HEK293 (cell line): ENCODE measurements at regions not wholly inside any gene's neighbourhood (a gene's known extent, or its start where the extent isn't known, plus 50 kb on each side); places are given as distances from the start of the nearest gene placed in this dataset.

ENCODE experiments used
- CTCF ChIA-PET: fragments of 350-600 bp; formaldehyde crosslinking; extraction: SDS; loops from one replicate; lab custom pipeline; 2021; ENCODE audit warnings: antibody characterized with exemption; lab: Yijun Ruan, JAX
- POLR2A ChIA-PET: fragments of 300-600 bp; formaldehyde crosslinking; extraction: SDS; loops from one replicate; lab custom pipeline; 2020; ENCODE audit warnings: antibody characterized with exemption, inconsistent platforms; lab: Yijun Ruan, JAX
- H3K27ac ChIP-seq: fragments of 200-500 bp; sonication (Bioruptor generic); 2 replicates; pipeline ENCODE4 v1.5.1; 2014; ENCODE audit warnings: low read depth, low read length, control low read depth, inconsistent platforms; ENCODE audit errors: extremely low read depth
- H3K36me3 ChIP-seq, 2 experiments: fragments of 200-500 bp in 1 of 2; sonication (Bioruptor generic) in 1 of 2; 1 replicate in 1 of 2; 2 replicates in 1 of 2; pipeline ENCODE4 v1.5.1; 2014 to 2017; ENCODE audit warnings: inconsistent platforms in 2 of 2, low read length in 2 of 2; ENCODE audit not compliant: control insufficient read depth in 2 of 2, insufficient read depth in 1 of 2
- H3K4me1 ChIP-seq: fragments of 200-500 bp; sonication (Bioruptor generic); 2 replicates; pipeline ENCODE4 v1.5.1; 2014; ENCODE audit warnings: mild to moderate bottlenecking, low read length, inconsistent platforms; ENCODE audit not compliant: control insufficient read depth, insufficient read depth
- H3K4me3 ChIP-seq: 2 replicates; pipeline ENCODE4 v1.5.1; 2011; ENCODE audit warnings: low read depth, mild to moderate bottlenecking, control low read depth, low read length, moderate library complexity
- H3K9me3 ChIP-seq: fragments of 200-500 bp; sonication (Bioruptor generic); 2 replicates; pipeline ENCODE4 v1.5.1; 2014; ENCODE audit warnings: low read depth, low read length, inconsistent platforms; ENCODE audit not compliant: control insufficient read depth, insufficient read depth
- AEBP2 ChIP-seq: fragments of 450-650 bp; formaldehyde crosslinking; IDR thresholded peaks from 2 replicates; pipeline ENCODE4 v1.5.1; 2016; ENCODE audit warnings: missing biosample characterization, missing genetic modification characterization, borderline replicate concordance
- GLI4 ChIP-seq: fragments of 450-650 bp; formaldehyde crosslinking; IDR thresholded peaks from 2 replicates; pipeline ENCODE4 v1.5.1; 2016; ENCODE audit warnings: missing biosample characterization, missing genetic modification characterization
- GLIS2 ChIP-seq: fragments of 450-650 bp; formaldehyde crosslinking; IDR thresholded peaks from 2 replicates; pipeline ENCODE4 v1.5.1; 2016; ENCODE audit warnings: missing biosample characterization, missing genetic modification characterization
- HOXA7 ChIP-seq: sonication (generic); formaldehyde crosslinking; IDR thresholded peaks from 2 replicates; pipeline ENCODE4 v1.8.1; 2022; ENCODE audit warnings: missing genetic modification reagents, borderline replicate concordance
- HOXC10 ChIP-seq: sonication (generic); formaldehyde crosslinking; IDR thresholded peaks from 2 replicates; pipeline ENCODE4 v1.8.1; 2023; ENCODE audit warnings: mild to moderate bottlenecking, missing genetic modification reagents
- KLF7 ChIP-seq: fragments of 450-650 bp; formaldehyde crosslinking; IDR thresholded peaks from 2 replicates; pipeline ENCODE4 v1.5.1; 2016; ENCODE audit warnings: missing biosample characterization, missing genetic modification characterization, borderline replicate concordance
- PRDM10 ChIP-seq: fragments of 450-650 bp; formaldehyde crosslinking; IDR thresholded peaks from 2 replicates; pipeline ENCODE4 v1.5.1; 2016; ENCODE audit warnings: missing biosample characterization, missing genetic modification characterization
- PRDM6 ChIP-seq: fragments of 450-650 bp; formaldehyde crosslinking; IDR thresholded peaks from 2 replicates; pipeline ENCODE4 v1.5.1; 2017; ENCODE audit warnings: missing biosample characterization, missing genetic modification characterization
- SP7 ChIP-seq: fragments of 450-650 bp; formaldehyde crosslinking; IDR thresholded peaks from 2 replicates; pipeline ENCODE4 v1.5.1; 2016; ENCODE audit warnings: missing biosample characterization, missing genetic modification characterization
- TCF7L2 ChIP-seq: IDR thresholded peaks from 2 replicates; pipeline ENCODE4 v1.6.1; 2011; ENCODE audit warnings: low read depth, mild to moderate bottlenecking, inconsistent platforms, low read length, moderate library complexity, borderline replicate concordance
- TSHZ1 ChIP-seq: fragments of 450-650 bp; formaldehyde crosslinking; IDR thresholded peaks from 2 replicates; pipeline ENCODE4 v1.5.1; 2016; ENCODE audit warnings: missing biosample characterization, missing genetic modification characterization, borderline replicate concordance
- ZBTB7A ChIP-seq: fragments of 450-650 bp; formaldehyde crosslinking; IDR thresholded peaks from 2 replicates; pipeline ENCODE4 v1.5.1; 2016; ENCODE audit warnings: low read depth, missing biosample characterization, missing genetic modification characterization
- ZNF138 ChIP-seq: fragments of 450-650 bp; formaldehyde crosslinking; IDR thresholded peaks from 2 replicates; pipeline ENCODE4 v1.5.1; 2016; ENCODE audit warnings: missing biosample characterization, missing genetic modification characterization, borderline replicate concordance
- ZNF214 ChIP-seq: fragments of 450-650 bp; formaldehyde crosslinking; IDR thresholded peaks from 2 replicates; pipeline ENCODE4 v1.5.1; 2017; ENCODE audit warnings: missing biosample characterization, mild to moderate bottlenecking, missing genetic modification characterization, borderline replicate concordance
- ZNF223 ChIP-seq: fragments of 450-650 bp; formaldehyde crosslinking; IDR thresholded peaks from 2 replicates; pipeline ENCODE4 v1.5.1; 2016; ENCODE audit warnings: missing biosample characterization, missing genetic modification characterization
- ZNF341 ChIP-seq: fragments of 450-650 bp; formaldehyde crosslinking; IDR thresholded peaks from 2 replicates; pipeline ENCODE4; 2016; ENCODE audit warnings: low read depth, missing biosample characterization, missing genetic modification characterization
- ZNF404 ChIP-seq: fragments of 450-650 bp; formaldehyde crosslinking; IDR thresholded peaks from 2 replicates; pipeline ENCODE4 v1.5.1; 2017; ENCODE audit warnings: missing biosample characterization, missing genetic modification characterization
- ZNF488 ChIP-seq: fragments of 450-650 bp; formaldehyde crosslinking; IDR thresholded peaks from 2 replicates; pipeline ENCODE4 v1.5.1; 2016; ENCODE audit warnings: missing biosample characterization, missing genetic modification characterization
- ZNF561 ChIP-seq: fragments of 450-650 bp; IDR thresholded peaks from 2 replicates; pipeline ENCODE4 v1.5.1; 2018; ENCODE audit warnings: missing biosample characterization, missing genetic modification characterization, borderline replicate concordance
- ZNF629 ChIP-seq: fragments of 450-650 bp; formaldehyde crosslinking; IDR thresholded peaks from 2 replicates; pipeline ENCODE4 v1.5.1; 2017; ENCODE audit warnings: missing biosample characterization, missing genetic modification characterization
- ZNF654 ChIP-seq: fragments of 450-650 bp; formaldehyde crosslinking; IDR thresholded peaks from 2 replicates; pipeline ENCODE4 v1.5.1; 2016; ENCODE audit warnings: low read depth, missing biosample characterization, missing genetic modification characterization
- ZNF658 ChIP-seq: fragments of 450-650 bp; formaldehyde crosslinking; IDR thresholded peaks from 2 replicates; pipeline ENCODE4; 2016; ENCODE audit warnings: missing biosample characterization, missing genetic modification characterization

GRCh38 chr3:6287088-6287875 lies 573.6 kb upstream of the GRM7 start:
- H3K9me3 ChIP-seq, result no peaks in the 10 kb centered on the region
- H3K27ac ChIP-seq, result no peak overlapping the region
- no peak overlapping the region for H3K4me3 ChIP-seq
- ChIA-PET CTCF (no interaction called here), POLR2A (no interaction called here)
- TF ChIP-seq PRDM6 (tag by site-specific recombination), result no peak
- TF ChIP-seq ZNF138 (tag by site-specific recombination), result no peak
- TF ChIP-seq ZNF658 (tag by site-specific recombination), result no peak
- no peak for TF ChIP-seq ZNF629 (tag by site-specific recombination)
- no peak for TF ChIP-seq ZNF488
- TF ChIP-seq ZNF223 (tag by site-specific recombination), result no peak
- no peak for TF ChIP-seq GLIS2 (tag by site-specific recombination)
- no peak for TF ChIP-seq ZBTB7A (tag by site-specific recombination)
- TF ChIP-seq ZNF404, result no peak
- TF ChIP-seq TSHZ1 (tag by site-specific recombination), result no peak
- no peak for TF ChIP-seq ZNF654 (tag by site-specific recombination)
- no peak for TF ChIP-seq ZNF341 (tag by site-specific recombination)
- TF ChIP-seq KLF7 (tag by site-specific recombination), result no peak
- TF ChIP-seq HOXA7, result no peak
- TF ChIP-seq SP7 (tag by site-specific recombination), result no peak
- TF ChIP-seq ZNF561 (tag by site-specific recombination), result no peak
- no peak for TF ChIP-seq HOXC10 (CRISPR knock-in tag)
- H3K36me3 ChIP-seq, result no peaks in the 10 kb centered on the region
- H3K4me1 ChIP-seq, result no peaks in the 10 kb centered on the region

GRCh38 chr3:6301626-6302025 lies 559.3 kb upstream of the GRM7 start:
- Histone ChIP-seq H3K9me3 (no peaks in the 10 kb centered on the region), H3K4me3 (no peak overlapping the region), H3K36me3 (no peaks in the 10 kb centered on the region), H3K27ac (no peak overlapping the region), H3K4me1 (no peaks in the 10 kb centered on the region)
- CTCF ChIA-PET, result no interaction called here
- POLR2A ChIA-PET, result no interaction called here
- TF ChIP-seq AEBP2 (tag by site-specific recombination) (no peak), TCF7L2 (no peak), GLI4 (tag by site-specific recombination) (no peak), ZNF214 (tag by site-specific recombination) (no peak), PRDM10 (tag by site-specific recombination) (no peak)
